Prostate gland (tissue), 2 donors: ENCODE measurements at regions not wholly inside any gene's neighbourhood (a gene's known extent, or its start where the extent isn't known, plus 50 kb on each side); places are given as distances from the start of the nearest gene placed in this dataset.

ENCODE experiments used
- CTCF ChIP-seq, 4 experiments: fragments of 200-600 bp in 2 of 4; fragments of 450-650 bp in 2 of 4; sonication (generic) in 2 of 4; IDR thresholded peaks; 1 replicate in 3 of 4; 2 replicates in 1 of 4; pipeline ENCODE4 v1.5.1; 2016 to 2019; ENCODE audit warnings: antibody characterized with exemption in 4 of 4, mild to moderate bottlenecking in 2 of 4, moderate library complexity in 2 of 4
- POLR2A ChIP-seq: fragments of 450-650 bp; IDR thresholded peaks from one replicate; pipeline ENCODE4 v1.6.1; 2016; ENCODE audit warnings: antibody characterized with exemption, mild to moderate bottlenecking

GRCh38 chr1:96183485-96183884, 538.1 kb upstream of the PTBP2 start:
- TF ChIP-seq CTCF (IDR thresholded peaks at IDR 0.05) = no peak
- no peak for TF ChIP-seq POLR2A
